Neural progenitor cell (in vitro differentiated cells): ENCODE measurements at regions not wholly inside any gene's neighbourhood (a gene's known extent, or its start where the extent isn't known, plus 50 kb on each side); places are given as distances from the start of the nearest gene placed in this dataset.

Experiments
- EZH2 ChIP-seq: fragments of 200-600 bp; sonication (generic); IDR thresholded peaks from 2 replicates; pipeline ENCODE4 v1.6.1; 2017; ENCODE audit warnings: antibody characterized with exemption, mild to moderate bottlenecking, moderate library complexity
- EZH2phosphoT487 ChIP-seq: fragments of 200-600 bp; sonication (generic); IDR thresholded peaks from 2 replicates; pipeline ENCODE4 v1.6.1; 2017; ENCODE audit warnings: antibody characterized with exemption
- TF ChIP-seq, protein P1 (sequence below): fragments of 200-600 bp; sonication (generic); IDR thresholded peaks from 2 replicates; pipeline ENCODE4 v1.5.1; 2017; ENCODE audit warnings: antibody characterized with exemption, mild to moderate bottlenecking

GRCh38 chr3:168648321-168648720, 552.6 kb upstream of the GOLIM4 start:
- TF ChIP-seq, protein P1, sequence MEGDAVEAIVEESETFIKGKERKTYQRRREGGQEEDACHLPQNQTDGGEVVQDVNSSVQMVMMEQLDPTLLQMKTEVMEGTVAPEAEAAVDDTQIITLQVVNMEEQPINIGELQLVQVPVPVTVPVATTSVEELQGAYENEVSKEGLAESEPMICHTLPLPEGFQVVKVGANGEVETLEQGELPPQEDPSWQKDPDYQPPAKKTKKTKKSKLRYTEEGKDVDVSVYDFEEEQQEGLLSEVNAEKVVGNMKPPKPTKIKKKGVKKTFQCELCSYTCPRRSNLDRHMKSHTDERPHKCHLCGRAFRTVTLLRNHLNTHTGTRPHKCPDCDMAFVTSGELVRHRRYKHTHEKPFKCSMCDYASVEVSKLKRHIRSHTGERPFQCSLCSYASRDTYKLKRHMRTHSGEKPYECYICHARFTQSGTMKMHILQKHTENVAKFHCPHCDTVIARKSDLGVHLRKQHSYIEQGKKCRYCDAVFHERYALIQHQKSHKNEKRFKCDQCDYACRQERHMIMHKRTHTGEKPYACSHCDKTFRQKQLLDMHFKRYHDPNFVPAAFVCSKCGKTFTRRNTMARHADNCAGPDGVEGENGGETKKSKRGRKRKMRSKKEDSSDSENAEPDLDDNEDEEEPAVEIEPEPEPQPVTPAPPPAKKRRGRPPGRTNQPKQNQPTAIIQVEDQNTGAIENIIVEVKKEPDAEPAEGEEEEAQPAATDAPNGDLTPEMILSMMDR: no peak
- TF ChIP-seq EZH2 (no peak), EZH2phosphoT487 (no peak)
